Ishikawa (cell line): ENCODE measurements at regions not wholly inside any gene's neighbourhood (a gene's known extent, or its start where the extent isn't known, plus 50 kb on each side); places are given as distances from the start of the nearest gene placed in this dataset.

ENCODE experiments used
- CEBPB ChIP-seq: IDR thresholded peaks from 2 replicates; pipeline ENCODE4 v1.6.1; 2012
- CREB1 ChIP-seq: IDR thresholded peaks from 2 replicates; pipeline ENCODE4 v1.6.1; 2012; ENCODE audit warnings: low read depth
- EGR1 ChIP-seq: IDR thresholded peaks from 2 replicates; pipeline ENCODE4 v1.6.1; 2012
- EP300 ChIP-seq: IDR thresholded peaks from 2 replicates; pipeline ENCODE4 v1.6.1; 2012; ENCODE audit warnings: borderline replicate concordance
- FOXM1 ChIP-seq: IDR thresholded peaks from 2 replicates; pipeline ENCODE4 v1.6.1; 2012; ENCODE audit warnings: low read depth, borderline replicate concordance
- NFIC ChIP-seq: IDR thresholded peaks from 2 replicates; pipeline ENCODE4 v1.6.1; 2012
- RAD21 ChIP-seq: IDR thresholded peaks from 2 replicates; pipeline ENCODE4 v1.6.1; 2012; ENCODE audit warnings: low read depth
- TAF1 ChIP-seq: IDR thresholded peaks from 2 replicates; pipeline ENCODE4 v1.6.1; 2012; ENCODE audit warnings: low read depth, mild to moderate bottlenecking
- TCF12 ChIP-seq: IDR thresholded peaks from 2 replicates; pipeline ENCODE4 v1.6.1; 2012; ENCODE audit warnings: low read depth
- TEAD4 ChIP-seq: IDR thresholded peaks from 2 replicates; pipeline ENCODE4 v1.6.1; 2012
- YY1 ChIP-seq: IDR thresholded peaks from 2 replicates; pipeline ENCODE4 v1.6.1; 2012; ENCODE audit warnings: low read depth
- ZBTB7A ChIP-seq: IDR thresholded peaks from 2 replicates; pipeline ENCODE4 v1.6.1; 2012; ENCODE audit warnings: low read depth
- TF ChIP-seq, protein P1 (sequence below): IDR thresholded peaks from 2 replicates; pipeline ENCODE4 v1.6.1; 2012
- TF ChIP-seq, protein P2 (sequence below): IDR thresholded peaks from 2 replicates; pipeline ENCODE4 v1.6.1; 2012; ENCODE audit warnings: low read depth, mild to moderate bottlenecking
- TF ChIP-seq, protein P3 (sequence below): IDR thresholded peaks from 2 replicates; pipeline ENCODE4 v1.6.1; 2012

DNA sequence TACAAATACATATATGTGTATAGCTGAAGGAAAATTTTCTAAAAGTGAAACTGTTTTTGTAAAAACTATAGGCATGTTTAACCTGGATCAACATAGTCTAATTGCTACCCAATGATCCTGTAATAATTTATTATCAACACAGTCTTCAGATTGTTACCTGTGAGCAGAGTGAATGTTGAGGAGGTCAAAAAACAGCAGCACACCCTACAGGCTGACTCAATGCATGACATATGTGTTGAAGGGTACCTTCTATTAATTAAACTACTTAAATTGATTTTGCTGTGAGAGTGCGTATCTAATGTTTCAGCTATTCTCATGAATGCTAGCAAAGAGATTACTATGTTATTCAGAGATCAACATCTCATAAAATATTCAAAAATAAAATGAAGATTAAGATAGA lies 411.4 kb downstream of the TNS3 start:
- TF ChIP-seq TCF12 (no peak), YY1 (no peak), RAD21 (peak; percentile 58), FOXM1 (no peak)

GRCh38 chr7:47154791-47155190 lies 427.1 kb downstream of the TNS3 start:
- TF ChIP-seq TAF1: no peak
- TF ChIP-seq YY1: no peak
- no peak for TF ChIP-seq TCF12
- TF ChIP-seq, protein P1, sequence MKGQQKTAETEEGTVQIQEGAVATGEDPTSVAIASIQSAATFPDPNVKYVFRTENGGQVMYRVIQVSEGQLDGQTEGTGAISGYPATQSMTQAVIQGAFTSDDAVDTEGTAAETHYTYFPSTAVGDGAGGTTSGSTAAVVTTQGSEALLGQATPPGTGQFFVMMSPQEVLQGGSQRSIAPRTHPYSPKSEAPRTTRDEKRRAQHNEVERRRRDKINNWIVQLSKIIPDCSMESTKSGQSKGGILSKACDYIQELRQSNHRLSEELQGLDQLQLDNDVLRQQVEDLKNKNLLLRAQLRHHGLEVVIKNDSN: no peak
- TF ChIP-seq EP300: no peak

DNA sequence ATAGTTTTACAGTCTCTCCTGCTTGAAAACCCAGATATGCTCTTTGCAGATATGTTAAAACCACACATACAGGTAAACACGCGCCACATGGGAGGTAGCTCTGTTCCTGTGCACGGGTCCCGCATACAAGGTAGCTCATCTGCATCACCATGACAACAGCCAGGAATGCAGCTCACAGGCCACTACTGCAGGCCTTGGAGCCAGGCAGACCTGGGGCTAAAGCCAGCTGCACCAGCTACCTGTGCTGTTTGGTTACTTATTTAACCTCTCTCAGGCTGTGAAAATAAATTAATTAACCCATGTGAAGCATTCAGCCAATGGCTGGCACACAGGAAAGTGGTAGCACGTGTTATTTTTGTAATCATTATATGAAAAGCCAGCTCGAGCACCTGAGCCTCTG lies 428.3 kb downstream of the TNS3 start:
- TF ChIP-seq, protein P2, sequence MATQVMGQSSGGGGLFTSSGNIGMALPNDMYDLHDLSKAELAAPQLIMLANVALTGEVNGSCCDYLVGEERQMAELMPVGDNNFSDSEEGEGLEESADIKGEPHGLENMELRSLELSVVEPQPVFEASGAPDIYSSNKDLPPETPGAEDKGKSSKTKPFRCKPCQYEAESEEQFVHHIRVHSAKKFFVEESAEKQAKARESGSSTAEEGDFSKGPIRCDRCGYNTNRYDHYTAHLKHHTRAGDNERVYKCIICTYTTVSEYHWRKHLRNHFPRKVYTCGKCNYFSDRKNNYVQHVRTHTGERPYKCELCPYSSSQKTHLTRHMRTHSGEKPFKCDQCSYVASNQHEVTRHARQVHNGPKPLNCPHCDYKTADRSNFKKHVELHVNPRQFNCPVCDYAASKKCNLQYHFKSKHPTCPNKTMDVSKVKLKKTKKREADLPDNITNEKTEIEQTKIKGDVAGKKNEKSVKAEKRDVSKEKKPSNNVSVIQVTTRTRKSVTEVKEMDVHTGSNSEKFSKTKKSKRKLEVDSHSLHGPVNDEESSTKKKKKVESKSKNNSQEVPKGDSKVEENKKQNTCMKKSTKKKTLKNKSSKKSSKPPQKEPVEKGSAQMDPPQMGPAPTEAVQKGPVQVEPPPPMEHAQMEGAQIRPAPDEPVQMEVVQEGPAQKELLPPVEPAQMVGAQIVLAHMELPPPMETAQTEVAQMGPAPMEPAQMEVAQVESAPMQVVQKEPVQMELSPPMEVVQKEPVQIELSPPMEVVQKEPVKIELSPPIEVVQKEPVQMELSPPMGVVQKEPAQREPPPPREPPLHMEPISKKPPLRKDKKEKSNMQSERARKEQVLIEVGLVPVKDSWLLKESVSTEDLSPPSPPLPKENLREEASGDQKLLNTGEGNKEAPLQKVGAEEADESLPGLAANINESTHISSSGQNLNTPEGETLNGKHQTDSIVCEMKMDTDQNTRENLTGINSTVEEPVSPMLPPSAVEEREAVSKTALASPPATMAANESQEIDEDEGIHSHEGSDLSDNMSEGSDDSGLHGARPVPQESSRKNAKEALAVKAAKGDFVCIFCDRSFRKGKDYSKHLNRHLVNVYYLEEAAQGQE: no peak
- no peak for TF ChIP-seq TCF12
- TF ChIP-seq TEAD4: peak; percentile 60
- no peak for TF ChIP-seq TAF1
- TF ChIP-seq CEBPB: no peak

DNA sequence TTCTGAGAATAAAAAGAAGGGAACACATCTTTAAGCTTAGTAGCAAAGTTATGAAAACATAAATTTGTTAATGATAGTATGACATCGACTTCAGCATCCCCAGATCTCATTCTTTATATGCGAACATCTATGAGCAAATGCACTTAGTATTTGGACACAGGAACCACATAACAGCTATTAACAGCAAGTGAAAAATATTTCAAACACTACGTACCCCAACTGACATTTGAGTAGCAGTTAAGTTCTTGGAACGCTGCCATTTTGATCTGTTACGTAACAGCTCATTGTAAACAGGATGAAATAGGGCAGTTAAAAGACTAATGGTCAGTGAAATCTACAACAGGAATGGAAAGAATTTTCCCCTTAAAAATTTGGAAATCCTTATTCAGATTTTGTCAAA lies 428.9 kb downstream of the TNS3 start:
- TF ChIP-seq CREB1: peak; percentile 51; the same call in 1 of the 2 replicates
- no peak for TF ChIP-seq TCF12
- TF ChIP-seq, protein P2: no peak
- TF ChIP-seq YY1: no peak
- no peak for TF ChIP-seq RAD21
- TF ChIP-seq EGR1: no peak
- TF ChIP-seq ZBTB7A: no peak
- TF ChIP-seq EP300: peak; percentile 46; the same call in 1 of the 2 replicates
- TF ChIP-seq, protein P1: no peak
- TF ChIP-seq TAF1: no peak
- peak; percentile 91 for TF ChIP-seq NFIC
- TF ChIP-seq FOXM1: no peak
- peak; percentile 91 for TF ChIP-seq CEBPB
- TF ChIP-seq, protein P3, sequence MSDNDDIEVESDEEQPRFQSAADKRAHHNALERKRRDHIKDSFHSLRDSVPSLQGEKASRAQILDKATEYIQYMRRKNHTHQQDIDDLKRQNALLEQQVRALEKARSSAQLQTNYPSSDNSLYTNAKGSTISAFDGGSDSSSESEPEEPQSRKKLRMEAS: no peak
- peak; percentile 53 for TF ChIP-seq TEAD4

GRCh38 chr7:47152307-47152706 lies 429.6 kb downstream of the TNS3 start:
- TF ChIP-seq RAD21 (no peak), CREB1 (no peak), NFIC (no peak), CEBPB (no peak), FOXM1 (no peak), TCF12 (no peak), TAF1 (no peak), EGR1 (no peak), TEAD4 (no peak), ZBTB7A (no peak), EP300 (no peak), YY1 (no peak)
- TF ChIP-seq, protein P1: no peak
- TF ChIP-seq, protein P3: no peak
- TF ChIP-seq, protein P2: no peak
